C4-2B (cell line): ENCODE measurements at regions not wholly inside any gene's neighbourhood (a gene's known extent, or its start where the extent isn't known, plus 50 kb on each side); places are given as distances from the start of the nearest gene placed in this dataset.

Source experiments
- ZFX ChIP-seq: fragments of 450-650 bp; IDR thresholded peaks from 2 replicates; pipeline ENCODE4 v1.6.1; 2017
- TF ChIP-seq, protein P1 (sequence below): fragments of 450-650 bp; conservative IDR thresholded peaks from 2 replicates; pipeline ENCODE4 v1.5.1; 2017; ENCODE audit warnings: mild to moderate bottlenecking

- TF ChIP-seq, protein P1, sequence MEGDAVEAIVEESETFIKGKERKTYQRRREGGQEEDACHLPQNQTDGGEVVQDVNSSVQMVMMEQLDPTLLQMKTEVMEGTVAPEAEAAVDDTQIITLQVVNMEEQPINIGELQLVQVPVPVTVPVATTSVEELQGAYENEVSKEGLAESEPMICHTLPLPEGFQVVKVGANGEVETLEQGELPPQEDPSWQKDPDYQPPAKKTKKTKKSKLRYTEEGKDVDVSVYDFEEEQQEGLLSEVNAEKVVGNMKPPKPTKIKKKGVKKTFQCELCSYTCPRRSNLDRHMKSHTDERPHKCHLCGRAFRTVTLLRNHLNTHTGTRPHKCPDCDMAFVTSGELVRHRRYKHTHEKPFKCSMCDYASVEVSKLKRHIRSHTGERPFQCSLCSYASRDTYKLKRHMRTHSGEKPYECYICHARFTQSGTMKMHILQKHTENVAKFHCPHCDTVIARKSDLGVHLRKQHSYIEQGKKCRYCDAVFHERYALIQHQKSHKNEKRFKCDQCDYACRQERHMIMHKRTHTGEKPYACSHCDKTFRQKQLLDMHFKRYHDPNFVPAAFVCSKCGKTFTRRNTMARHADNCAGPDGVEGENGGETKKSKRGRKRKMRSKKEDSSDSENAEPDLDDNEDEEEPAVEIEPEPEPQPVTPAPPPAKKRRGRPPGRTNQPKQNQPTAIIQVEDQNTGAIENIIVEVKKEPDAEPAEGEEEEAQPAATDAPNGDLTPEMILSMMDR: peak; percentile 57
- no peak for TF ChIP-seq ZFX
Measured at GRCh38 chr5:114062932-114063867, 298.7 kb upstream of the KCNN2 start.
